Ishikawa (cell line): ENCODE measurements at regions not wholly inside any gene's neighbourhood (a gene's known extent, or its start where the extent isn't known, plus 50 kb on each side); places are given as distances from the start of the nearest gene placed in this dataset.

Source experiments
- CEBPB ChIP-seq: IDR thresholded peaks from 2 replicates; pipeline ENCODE4 v1.6.1; 2012
- CREB1 ChIP-seq: IDR thresholded peaks from 2 replicates; pipeline ENCODE4 v1.6.1; 2012; ENCODE audit warnings: low read depth
- EGR1 ChIP-seq: IDR thresholded peaks from 2 replicates; pipeline ENCODE4 v1.6.1; 2012
- EP300 ChIP-seq: IDR thresholded peaks from 2 replicates; pipeline ENCODE4 v1.6.1; 2012; ENCODE audit warnings: borderline replicate concordance
- FOXM1 ChIP-seq: IDR thresholded peaks from 2 replicates; pipeline ENCODE4 v1.6.1; 2012; ENCODE audit warnings: low read depth, borderline replicate concordance
- NFIC ChIP-seq: IDR thresholded peaks from 2 replicates; pipeline ENCODE4 v1.6.1; 2012
- RAD21 ChIP-seq: IDR thresholded peaks from 2 replicates; pipeline ENCODE4 v1.6.1; 2012; ENCODE audit warnings: low read depth
- TAF1 ChIP-seq: IDR thresholded peaks from 2 replicates; pipeline ENCODE4 v1.6.1; 2012; ENCODE audit warnings: low read depth, mild to moderate bottlenecking
- TCF12 ChIP-seq: IDR thresholded peaks from 2 replicates; pipeline ENCODE4 v1.6.1; 2012; ENCODE audit warnings: low read depth
- TEAD4 ChIP-seq: IDR thresholded peaks from 2 replicates; pipeline ENCODE4 v1.6.1; 2012
- YY1 ChIP-seq: IDR thresholded peaks from 2 replicates; pipeline ENCODE4 v1.6.1; 2012; ENCODE audit warnings: low read depth
- ZBTB7A ChIP-seq: IDR thresholded peaks from 2 replicates; pipeline ENCODE4 v1.6.1; 2012; ENCODE audit warnings: low read depth
- TF ChIP-seq, protein P1 (sequence below): IDR thresholded peaks from 2 replicates; pipeline ENCODE4 v1.6.1; 2012; ENCODE audit warnings: low read depth, mild to moderate bottlenecking
- TF ChIP-seq, protein P2 (sequence below): IDR thresholded peaks from 2 replicates; pipeline ENCODE4 v1.6.1; 2012
- TF ChIP-seq, protein P3 (sequence below): IDR thresholded peaks from 2 replicates; pipeline ENCODE4 v1.6.1; 2012

- TF ChIP-seq RAD21 (no peak), YY1 (no peak)
Observed at GRCh38 chr1:95953015-95953414, 719.0 kb downstream of the RWDD3 start.

DNA sequence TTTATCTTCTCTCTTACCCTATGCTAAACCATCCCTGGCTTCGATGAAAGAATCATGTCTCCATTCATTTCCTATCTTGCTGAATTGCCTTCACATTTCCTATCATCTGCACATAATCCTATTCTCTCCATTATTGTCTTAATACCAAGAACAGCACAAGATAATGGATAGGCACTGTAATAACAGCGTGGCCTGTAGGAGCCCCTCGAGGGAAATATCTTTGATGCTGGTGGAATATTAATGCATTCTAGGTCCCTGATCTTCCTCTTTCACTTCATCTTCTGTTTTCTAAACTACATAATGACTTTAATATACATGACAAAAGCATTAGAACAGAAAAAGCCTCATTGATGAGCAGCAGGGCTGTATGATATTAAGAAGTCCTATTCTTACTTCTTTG lies 720.6 kb downstream of the RWDD3 start:
- TF ChIP-seq TEAD4 (no peak), YY1 (no peak), EP300 (no peak), FOXM1 (no peak), RAD21 (no peak), ZBTB7A (no peak), TCF12 (no peak), EGR1 (no peak), CEBPB (no peak), TAF1 (no peak)
- TF ChIP-seq, protein P1, sequence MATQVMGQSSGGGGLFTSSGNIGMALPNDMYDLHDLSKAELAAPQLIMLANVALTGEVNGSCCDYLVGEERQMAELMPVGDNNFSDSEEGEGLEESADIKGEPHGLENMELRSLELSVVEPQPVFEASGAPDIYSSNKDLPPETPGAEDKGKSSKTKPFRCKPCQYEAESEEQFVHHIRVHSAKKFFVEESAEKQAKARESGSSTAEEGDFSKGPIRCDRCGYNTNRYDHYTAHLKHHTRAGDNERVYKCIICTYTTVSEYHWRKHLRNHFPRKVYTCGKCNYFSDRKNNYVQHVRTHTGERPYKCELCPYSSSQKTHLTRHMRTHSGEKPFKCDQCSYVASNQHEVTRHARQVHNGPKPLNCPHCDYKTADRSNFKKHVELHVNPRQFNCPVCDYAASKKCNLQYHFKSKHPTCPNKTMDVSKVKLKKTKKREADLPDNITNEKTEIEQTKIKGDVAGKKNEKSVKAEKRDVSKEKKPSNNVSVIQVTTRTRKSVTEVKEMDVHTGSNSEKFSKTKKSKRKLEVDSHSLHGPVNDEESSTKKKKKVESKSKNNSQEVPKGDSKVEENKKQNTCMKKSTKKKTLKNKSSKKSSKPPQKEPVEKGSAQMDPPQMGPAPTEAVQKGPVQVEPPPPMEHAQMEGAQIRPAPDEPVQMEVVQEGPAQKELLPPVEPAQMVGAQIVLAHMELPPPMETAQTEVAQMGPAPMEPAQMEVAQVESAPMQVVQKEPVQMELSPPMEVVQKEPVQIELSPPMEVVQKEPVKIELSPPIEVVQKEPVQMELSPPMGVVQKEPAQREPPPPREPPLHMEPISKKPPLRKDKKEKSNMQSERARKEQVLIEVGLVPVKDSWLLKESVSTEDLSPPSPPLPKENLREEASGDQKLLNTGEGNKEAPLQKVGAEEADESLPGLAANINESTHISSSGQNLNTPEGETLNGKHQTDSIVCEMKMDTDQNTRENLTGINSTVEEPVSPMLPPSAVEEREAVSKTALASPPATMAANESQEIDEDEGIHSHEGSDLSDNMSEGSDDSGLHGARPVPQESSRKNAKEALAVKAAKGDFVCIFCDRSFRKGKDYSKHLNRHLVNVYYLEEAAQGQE = no peak
- TF ChIP-seq, protein P2, sequence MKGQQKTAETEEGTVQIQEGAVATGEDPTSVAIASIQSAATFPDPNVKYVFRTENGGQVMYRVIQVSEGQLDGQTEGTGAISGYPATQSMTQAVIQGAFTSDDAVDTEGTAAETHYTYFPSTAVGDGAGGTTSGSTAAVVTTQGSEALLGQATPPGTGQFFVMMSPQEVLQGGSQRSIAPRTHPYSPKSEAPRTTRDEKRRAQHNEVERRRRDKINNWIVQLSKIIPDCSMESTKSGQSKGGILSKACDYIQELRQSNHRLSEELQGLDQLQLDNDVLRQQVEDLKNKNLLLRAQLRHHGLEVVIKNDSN = no peak

- TF ChIP-seq FOXM1 = no peak
- TF ChIP-seq, protein P2 = no peak
- TF ChIP-seq ZBTB7A = no peak
Observed at GRCh38 chr1:95956215-95956614, 722.2 kb downstream of the RWDD3 start.

DNA sequence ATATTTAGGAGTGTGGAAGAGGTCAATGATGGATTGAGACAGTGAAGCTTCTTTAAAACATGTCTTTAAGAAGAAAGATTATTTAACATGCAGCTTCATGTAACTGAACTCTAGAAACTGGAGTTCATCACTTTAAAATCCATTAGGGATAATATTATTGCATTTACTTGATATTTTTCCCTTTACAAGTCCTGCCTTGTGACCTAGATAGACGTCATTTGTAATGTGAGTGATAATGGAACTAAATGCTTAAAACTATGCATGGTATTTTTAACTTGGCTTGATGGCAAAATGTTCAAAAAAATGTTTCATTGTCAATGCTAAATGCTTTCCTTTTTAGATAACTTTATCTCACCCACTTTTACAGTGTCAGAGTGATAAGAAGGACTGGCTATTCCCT lies 723.7 kb downstream of the RWDD3 start:
- no peak for TF ChIP-seq FOXM1
- no peak for TF ChIP-seq TEAD4
- no peak for TF ChIP-seq TCF12
- TF ChIP-seq CEBPB = no peak
- TF ChIP-seq RAD21 = no peak
- no peak for TF ChIP-seq EP300
- TF ChIP-seq YY1 = no peak
- TF ChIP-seq, protein P3, sequence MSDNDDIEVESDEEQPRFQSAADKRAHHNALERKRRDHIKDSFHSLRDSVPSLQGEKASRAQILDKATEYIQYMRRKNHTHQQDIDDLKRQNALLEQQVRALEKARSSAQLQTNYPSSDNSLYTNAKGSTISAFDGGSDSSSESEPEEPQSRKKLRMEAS = no peak
- TF ChIP-seq CREB1 = no peak
- no peak for TF ChIP-seq ZBTB7A
- TF ChIP-seq, protein P1 = no peak
- TF ChIP-seq, protein P2 = no peak
- TF ChIP-seq EGR1 = no peak
- TF ChIP-seq TAF1 = no peak
- no peak for TF ChIP-seq NFIC

GRCh38 chr1:95966866-95967265 lies 732.9 kb downstream of the RWDD3 start:
- TF ChIP-seq YY1 (no peak), EGR1 (no peak), NFIC (no peak), TAF1 (no peak), FOXM1 (no peak), CEBPB (no peak), ZBTB7A (no peak), TCF12 (no peak), TEAD4 (no peak), EP300 (no peak), RAD21 (no peak)
- TF ChIP-seq, protein P3 = no peak
- TF ChIP-seq, protein P2 = no peak
- TF ChIP-seq, protein P1 = no peak
